Esophagus squamous epithelium (tissue), 5 donors: ENCODE measurements at regions not wholly inside any gene's neighbourhood (a gene's known extent, or its start where the extent isn't known, plus 50 kb on each side); places are given as distances from the start of the nearest gene placed in this dataset.

Experiments used
- DNase-seq: peaks from one replicate; lab custom pipeline; 2025; lab: John Stamatoyannopoulos, UW
- H3K27ac ChIP-seq, 4 donors: fragments of 200-600 bp; sonication (generic); one replicate each; pipeline ENCODE4 v1.5.1; 2016 to 2019; ENCODE audit warnings: mild to moderate bottlenecking in 1 of 4
- H3K27me3 ChIP-seq, 4 donors: fragments of 200-600 bp; sonication (generic); 1 replicate in 3 of 4; 2 replicates in 1 of 4; pipeline versions ENCODE4 v1.5.1 to v1.6.0; 2017 to 2021; ENCODE audit warnings: antibody characterized with exemption in 1 of 4
- H3K36me3 ChIP-seq, 3 donors: fragments of 200-600 bp; sonication (generic); one replicate each; pipeline ENCODE4 v1.5.1; 2016 to 2019
- H3K4me1 ChIP-seq, 3 donors: fragments of 200-600 bp; sonication (generic); one replicate each; pipeline ENCODE4 v1.5.1; 2017 to 2019
- H3K4me3 ChIP-seq, 4 donors: fragments of 200-600 bp; sonication (generic); 1 replicate in 3 of 4; 2 replicates in 1 of 4; pipeline ENCODE4 v1.5.1; 2016 to 2019; ENCODE audit warnings: mild to moderate bottlenecking in 2 of 4, moderate library complexity in 1 of 4
- H3K9me3 ChIP-seq, 3 donors: fragments of 200-600 bp; sonication (generic); one replicate each; pipeline ENCODE4 v1.5.1; 2016 to 2019
- CTCF ChIP-seq, 6 experiments: fragments of 450-650 bp in 4 of 6; fragments of 200-600 bp in 2 of 6; sonication (generic) in 2 of 6; IDR thresholded peaks; one replicate each; pipeline ENCODE4 v1.5.1; 2016 to 2019; ENCODE audit warnings: antibody characterized with exemption in 6 of 6, mild to moderate bottlenecking in 4 of 6, moderate library complexity in 4 of 6
- POLR2A ChIP-seq, 4 donors: fragments of 450-650 bp; IDR thresholded peaks; one replicate each; pipeline ENCODE4 v1.6.1; 2017; ENCODE audit warnings: antibody characterized with exemption in 4 of 4, mild to moderate bottlenecking in 4 of 4, moderate library complexity in 3 of 4
- WGBS, 2 donors: methylation state at CpG; one replicate each; pipeline ENCODE4 v1.1.5; 2018; 5-methylcytosine and 5-hydroxymethylcytosine counted together
- intact Hi-C: fragments of 100-400 bp; cut with DNase I; formaldehyde crosslinking; loops from one replicate; pipeline ENCODE4 v1.15.0; 2022
- donor health status: DM: yes; HTN: yes; CAD: no.

GRCh38 chr4:14218641-14219040, 591.1 kb upstream of the BOD1L1 start:
- intact Hi-C loops: no loop called here
- Histone ChIP-seq H3K4me3 (no peak overlapping the region), H3K27me3 (no peaks in the 10 kb centered on the region), H3K4me1 (peaks cover 0 to 5% (median 0%) of the 10 kb centered on the region in 3 donors), H3K27ac (no peak overlapping the region), H3K36me3 (no peaks in the 10 kb centered on the region), H3K9me3 (no peaks in the 10 kb centered on the region)
- TF ChIP-seq POLR2A (IDR thresholded peaks at IDR 0.05) (no peak), CTCF (IDR thresholded peaks at IDR 0.05) (no peak)
- DNase-seq: no peak
- 31 to 80% methylated on average over 4 of the region's 4 CpGs for WGBS, 2 donors

DNA sequence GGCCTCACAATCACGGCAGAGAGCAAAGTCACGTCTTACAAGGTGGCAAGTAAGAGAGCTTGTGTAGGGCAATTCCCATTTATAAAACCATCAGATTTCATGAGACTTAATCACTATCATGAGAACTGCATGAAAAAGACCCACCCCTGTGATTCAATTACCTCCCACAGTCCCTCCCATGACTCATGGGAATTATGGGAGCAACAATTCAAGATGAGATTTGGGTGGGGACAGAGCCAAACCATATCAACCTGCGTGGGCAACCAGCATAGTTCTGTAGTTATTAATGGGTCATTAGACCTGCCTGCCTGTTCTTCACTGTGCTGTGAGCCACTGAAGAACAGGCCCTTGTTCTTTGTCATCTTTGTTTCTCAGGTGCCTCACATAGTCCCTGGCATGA, 593.7 kb upstream of the BOD1L1 start:
- no peaks in the 10 kb centered on the region for H3K36me3 ChIP-seq
- 60 to 63% methylated on average over 3 of the region's 3 CpGs for WGBS, 2 donors
- no peak for DNase-seq
- intact Hi-C loops: no loop called here
- no peaks in the 10 kb centered on the region for H3K27me3 ChIP-seq
- H3K27ac ChIP-seq: no peak overlapping the region
- H3K4me1 ChIP-seq: peaks cover 0 to 5% (median 0%) of the 10 kb centered on the region in 3 donors
- no peak overlapping the region for H3K4me3 ChIP-seq
- H3K9me3 ChIP-seq: no peaks in the 10 kb centered on the region
- TF ChIP-seq CTCF (IDR thresholded peaks at IDR 0.05) (no peak), POLR2A (IDR thresholded peaks at IDR 0.05) (no peak)

DNA sequence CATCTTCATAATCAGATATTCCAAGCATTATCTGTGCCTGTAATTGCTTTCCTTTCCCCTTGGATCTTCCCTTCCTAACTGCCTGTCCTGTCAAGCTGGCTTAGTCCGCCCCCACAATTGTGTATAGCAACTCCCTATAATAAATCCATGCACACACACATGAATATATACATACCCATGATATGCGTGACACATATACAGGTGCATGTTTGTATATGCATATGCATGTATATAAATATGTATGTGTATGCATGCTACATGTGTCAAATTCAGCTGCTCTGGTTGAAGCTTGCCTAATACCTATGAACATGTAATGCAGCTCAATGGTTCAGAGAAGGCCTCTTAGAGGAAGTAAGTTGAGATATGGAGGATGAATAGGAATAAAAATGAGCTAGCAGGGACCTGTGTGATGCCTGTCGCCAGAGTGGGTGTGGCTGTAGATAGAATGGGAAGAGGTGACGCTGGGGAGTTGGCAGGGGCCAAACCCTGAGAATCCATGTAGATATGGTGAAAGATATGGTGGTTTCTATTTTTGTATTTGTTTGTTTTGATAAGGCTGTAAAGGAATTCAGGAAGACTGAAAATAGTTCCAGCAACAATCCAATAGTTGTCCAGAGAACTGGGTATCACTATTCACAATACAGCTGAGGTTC, 595.0 kb upstream of the BOD1L1 start:
- intact Hi-C loops: no loop called here
- Histone ChIP-seq H3K9me3 (no peaks in the 10 kb centered on the region), H3K27ac (no peak overlapping the region), H3K27me3 (no peaks in the 10 kb centered on the region), H3K36me3 (no peaks in the 10 kb centered on the region), H3K4me3 (no peak overlapping the region), H3K4me1 (peaks cover 0 to 5% (median 0%) of the 10 kb centered on the region in 3 donors)
- TF ChIP-seq CTCF (IDR thresholded peaks at IDR 0.05): no peak
- no peak for TF ChIP-seq POLR2A (IDR thresholded peaks at IDR 0.05)
- WGBS, 2 donors: 68 to 87% methylated on average over 4 of the region's 4 CpGs
- no peak for DNase-seq

DNA sequence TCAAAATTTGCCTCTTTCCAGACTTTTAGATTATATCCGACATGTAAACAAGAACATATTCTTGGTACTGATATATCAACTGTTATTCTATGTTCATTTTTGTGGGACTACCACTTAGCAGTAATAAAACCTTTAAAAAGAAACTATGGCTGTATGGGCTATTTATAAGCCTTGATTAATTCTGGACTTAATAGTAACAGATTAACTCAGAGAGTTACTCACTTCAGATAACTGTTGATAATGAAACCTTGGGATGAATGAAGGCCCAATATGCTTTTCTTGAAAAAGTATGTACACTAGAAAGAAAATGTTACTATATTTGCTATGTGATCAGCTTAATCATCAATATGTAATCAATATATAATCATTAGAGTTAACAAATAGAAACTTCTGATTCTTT, 595.9 kb upstream of the BOD1L1 start:
- DNase-seq: no peak
- Histone ChIP-seq H3K27ac (no peak overlapping the region), H3K4me1 (peaks cover 0 to 5% (median 0%) of the 10 kb centered on the region in 3 donors), H3K27me3 (no peaks in the 10 kb centered on the region), H3K9me3 (no peaks in the 10 kb centered on the region), H3K36me3 (no peaks in the 10 kb centered on the region), H3K4me3 (no peak overlapping the region)
- TF ChIP-seq POLR2A (IDR thresholded peaks at IDR 0.05) (no peak), CTCF (IDR thresholded peaks at IDR 0.05) (no peak)
- 96 to 100% methylated on average over 1 of the region's 1 CpG for WGBS, 2 donors
- intact Hi-C loops: no loop called here

- H3K9me3 ChIP-seq: no peaks in the 10 kb centered on the region
- WGBS, 2 donors: 48 to 73% methylated on average over 3 of the region's 3 CpGs
- H3K27me3 ChIP-seq: no peaks in the 10 kb centered on the region
- no peaks in the 10 kb centered on the region for H3K4me1 ChIP-seq
- intact Hi-C loops: no loop called here
- H3K4me3 ChIP-seq: no peak overlapping the region
- TF ChIP-seq CTCF (IDR thresholded peaks at IDR 0.05): no peak
- no peak for TF ChIP-seq POLR2A (IDR thresholded peaks at IDR 0.05)
- H3K36me3 ChIP-seq: no peaks in the 10 kb centered on the region
- no peak overlapping the region for H3K27ac ChIP-seq
- no peak for DNase-seq
These were observed 598.2 kb upstream of the BOD1L1 start for GRCh38 chr4:14225688-14226207.
